Stomach (tissue), 4 donors: ENCODE measurements at regions not wholly inside any gene's neighbourhood (a gene's known extent, or its start where the extent isn't known, plus 50 kb on each side); places are given as distances from the start of the nearest gene placed in this dataset.
"Not testable (repeated sequence)": the region's sequence is repeated elsewhere in the genome, so short reads cannot be mapped to it uniquely, and the experiment has no call there.

ENCODE experiments used
- CTCF ChIP-seq, 7 experiments: fragments of 450-650 bp in 4 of 7; fragments of 200-600 bp in 3 of 7; sonication (generic) in 3 of 7; IDR thresholded peaks; one replicate each; pipeline ENCODE4 v1.5.1; 2016 to 2019; ENCODE audit warnings: antibody characterized with exemption in 7 of 7, control low read depth in 2 of 7, mild to moderate bottlenecking in 1 of 7
- EP300 ChIP-seq: sonication (generic); formaldehyde crosslinking; IDR thresholded peaks from one replicate; pipeline ENCODE4 v1.6.1; 2017; ENCODE audit warnings: antibody characterized with exemption
- POLR2A ChIP-seq, 4 donors: fragments of 450-650 bp; IDR thresholded peaks; one replicate each; pipeline ENCODE4 v1.6.1; 2016; ENCODE audit warnings: antibody characterized with exemption in 4 of 4, control low read depth in 2 of 4, mild to moderate bottlenecking in 1 of 4, moderate library complexity in 1 of 4
- POLR2AphosphoS5 ChIP-seq, 3 donors: sonication (generic); formaldehyde crosslinking; IDR thresholded peaks; one replicate each; pipeline ENCODE4 v1.6.1; 2016; ENCODE audit warnings: antibody characterized with exemption in 3 of 3

GRCh38 chr16:35600161-35600555 lies 2140.7 kb downstream of the TP53TG3F start:
- not testable (repeated sequence) for TF ChIP-seq POLR2A (IDR thresholded peaks at IDR 0.05); CTCF (IDR thresholded peaks at IDR 0.05); EP300; POLR2AphosphoS5 (IDR thresholded peaks at IDR 0.05)
